ENCODE measurements at regions not wholly inside any gene's neighbourhood (a gene's known extent, or its start where the extent isn't known, plus 50 kb on each side); places are given as distances from the start of the nearest gene placed in this dataset.

GRCh38 chr14:46245276-46245675, 406.3 kb downstream of the RPL10L start:
- Histone ChIP-seq H3K4me1 (ENCODE audit: insufficient read depth, low read length, poor library complexity, severe bottlenecking) (no peaks in the 10 kb centered on the region), H3K4me3 (ENCODE audit: low read depth, low read length, poor library complexity, severe bottlenecking) (no peak overlapping the region), H3K9me3 (ENCODE audit: low read depth, low read length, poor library complexity, severe bottlenecking) (no peaks in the 10 kb centered on the region), H3K27ac (ENCODE audit: low read depth, low read length, poor library complexity, severe bottlenecking) (no peak overlapping the region), H3K36me3 (ENCODE audit: insufficient read depth, low read length, poor library complexity, severe bottlenecking) (no peaks in the 10 kb centered on the region), H3K27me3 (replicated peaks; ENCODE audit: insufficient read depth, low read depth, low read length, poor library complexity) (no peaks in the 10 kb centered on the region)
- ChIA-PET CTCF (no interaction called here), POLR2A (ENCODE audit: low non-redundant PET) (no interaction called here)
- no peak for DNase-seq (ENCODE audit: low spot score)
- BruUV-seq (replicated peaks) = no TSS peak
- no peak for TF ChIP-seq CTCF (conservative IDR thresholded peaks at IDR 0.05; ENCODE audit: low read depth, low read length)
- no peak for TF ChIP-seq EZH2 (IDR thresholded peaks at IDR 0.05; ENCODE audit: borderline replicate concordance, low read depth, low read length, poor library complexity, severe bottlenecking)
- intact Hi-C loops (cut with micrococcal nuclease; ENCODE audit: unreplicated experiment) = no loop called here

GRCh38 chr14:46233786-46234185, 417.8 kb downstream of the RPL10L start:
- POLR2A ChIA-PET (ENCODE audit: low non-redundant PET) = no interaction called here
- no peak for TF ChIP-seq EZH2 (IDR thresholded peaks at IDR 0.05; ENCODE audit: borderline replicate concordance, low read depth, low read length, poor library complexity, severe bottlenecking)
- no peak for TF ChIP-seq CTCF (conservative IDR thresholded peaks at IDR 0.05; ENCODE audit: low read depth, low read length)
- Histone ChIP-seq H3K36me3 (ENCODE audit: insufficient read depth, low read length, poor library complexity, severe bottlenecking) (no peaks in the 10 kb centered on the region), H3K4me1 (ENCODE audit: insufficient read depth, low read length, poor library complexity, severe bottlenecking) (no peaks in the 10 kb centered on the region), H3K9me3 (ENCODE audit: low read depth, low read length, poor library complexity, severe bottlenecking) (peaks cover 9% of the 10 kb centered on the region), H3K4me3 (ENCODE audit: low read depth, low read length, poor library complexity, severe bottlenecking) (no peak overlapping the region), H3K27me3 (replicated peaks; ENCODE audit: insufficient read depth, low read depth, low read length, poor library complexity) (no peaks in the 10 kb centered on the region), H3K27ac (ENCODE audit: low read depth, low read length, poor library complexity, severe bottlenecking) (no peak overlapping the region)
- no peak for DNase-seq (ENCODE audit: low spot score)
- intact Hi-C loops (cut with micrococcal nuclease; ENCODE audit: unreplicated experiment) = no loop called here
- CTCF ChIA-PET = no interaction called here
- no TSS peak for BruUV-seq (replicated peaks)

GRCh38 chr14:46230540-46230939, 421.0 kb downstream of the RPL10L start:
- no peak overlapping the region for H3K27ac ChIP-seq (ENCODE audit: low read depth, low read length, poor library complexity, severe bottlenecking)
- intact Hi-C loops (cut with micrococcal nuclease; ENCODE audit: unreplicated experiment) = no loop called here
- no peaks in the 10 kb centered on the region for H3K9me3 ChIP-seq (ENCODE audit: low read depth, low read length, poor library complexity, severe bottlenecking)
- BruUV-seq (replicated peaks) = no TSS peak
- no peaks in the 10 kb centered on the region for H3K36me3 ChIP-seq (ENCODE audit: insufficient read depth, low read length, poor library complexity, severe bottlenecking)
- H3K4me1 ChIP-seq (ENCODE audit: insufficient read depth, low read length, poor library complexity, severe bottlenecking) = no peaks in the 10 kb centered on the region
- POLR2A ChIA-PET (ENCODE audit: low non-redundant PET) = no interaction called here
- no peak for DNase-seq (ENCODE audit: low spot score)
- no peak for TF ChIP-seq CTCF (conservative IDR thresholded peaks at IDR 0.05; ENCODE audit: low read depth, low read length)
- TF ChIP-seq EZH2 (IDR thresholded peaks at IDR 0.05; ENCODE audit: borderline replicate concordance, low read depth, low read length, poor library complexity, severe bottlenecking) = no peak
- no peaks in the 10 kb centered on the region for H3K27me3 ChIP-seq (replicated peaks; ENCODE audit: insufficient read depth, low read depth, low read length, poor library complexity)
- no peak overlapping the region for H3K4me3 ChIP-seq (ENCODE audit: low read depth, low read length, poor library complexity, severe bottlenecking)
- CTCF ChIA-PET = no interaction called here

Data from A673 (cell line).